H4 (cell line): ENCODE measurements at regions not wholly inside any gene's neighbourhood (a gene's known extent, or its start where the extent isn't known, plus 50 kb on each side); places are given as distances from the start of the nearest gene placed in this dataset.

ENCODE experiments used
- DNase-seq: peaks from one replicate; pipeline ENCODE4 v3.0.0-alpha.2; 2015; ENCODE audit warnings: low spot score

- DNase-seq = no peak
Measured at GRCh38 chr9:129400971-129401622, 219.8 kb downstream of the C9orf50 start.

- no peak for DNase-seq
Measured at GRCh38 chr9:129400001-129400970, 220.6 kb downstream of the C9orf50 start.

GRCh38 chr9:129399634-129399990 is 221.3 kb downstream of the C9orf50 start:
- DNase-seq = no peak

GRCh38 chr9:129398961-129399633 is 221.0 kb upstream of the IER5L start:
- DNase-seq = no peak

- DNase-seq = no peak
Measured at GRCh38 chr9:129398101-129398960, 220.3 kb upstream of the IER5L start.

GRCh38 chr9:129397335-129397734 is 219.3 kb upstream of the IER5L start:
- no peak for DNase-seq

GRCh38 chr9:129396365-129396708 is 218.3 kb upstream of the IER5L start:
- no peak for DNase-seq

- DNase-seq = no peak
Measured at GRCh38 chr9:129395633-129396364, 217.7 kb upstream of the IER5L start.

- no peak for DNase-seq
Measured at GRCh38 chr9:129394886-129395279, 216.8 kb upstream of the IER5L start.

GRCh38 chr9:129394061-129394885 is 216.2 kb upstream of the IER5L start:
- no peak for DNase-seq

GRCh38 chr9:129393064-129393463 is 215.0 kb upstream of the IER5L start:
- no peak for DNase-seq

- no peak for DNase-seq
Measured at GRCh38 chr9:129392093-129392541, 214.1 kb upstream of the IER5L start.

GRCh38 chr9:129391221-129391661 is 213.2 kb upstream of the IER5L start:
- no peak for DNase-seq

GRCh38 chr9:129390541-129390940 is 212.5 kb upstream of the IER5L start:
- no peak for DNase-seq

GRCh38 chr9:129387822-129388221 is 209.8 kb upstream of the IER5L start:
- no peak for DNase-seq

GRCh38 chr9:129386812-129387177 is 208.7 kb upstream of the IER5L start:
- no peak for DNase-seq

- DNase-seq = no peak
Measured at GRCh38 chr9:129385211-129385934, 207.3 kb upstream of the IER5L start.

- no peak for DNase-seq
Measured at GRCh38 chr9:129384491-129385210, 206.6 kb upstream of the IER5L start.
